GM12864 (cell line): ENCODE measurements at regions not wholly inside any gene's neighbourhood (a gene's known extent, or its start where the extent isn't known, plus 50 kb on each side); places are given as distances from the start of the nearest gene placed in this dataset.
"Not testable (repeated sequence)": the region's sequence is repeated elsewhere in the genome, so short reads cannot be mapped to it uniquely, and the experiment has no call there.

Experiments used
- DNase-seq: peaks from one replicate; pipeline ENCODE4 v3.0.0-alpha.2; 2011; ENCODE audit warnings: low read depth
- H3K4me3 ChIP-seq: 2 replicates; pipeline ENCODE4 v1.5.1; 2011; ENCODE audit warnings: mild to moderate bottlenecking, low read depth, low read length, control low read depth
- TF ChIP-seq, protein P1 (sequence below): IDR thresholded peaks from 2 replicates; pipeline ENCODE4 v1.5.1; 2011; ENCODE audit warnings: low read depth, mild to moderate bottlenecking, moderate library complexity, low read length, control low read depth, inconsistent platforms; ENCODE audit errors: missing control alignments

DNA sequence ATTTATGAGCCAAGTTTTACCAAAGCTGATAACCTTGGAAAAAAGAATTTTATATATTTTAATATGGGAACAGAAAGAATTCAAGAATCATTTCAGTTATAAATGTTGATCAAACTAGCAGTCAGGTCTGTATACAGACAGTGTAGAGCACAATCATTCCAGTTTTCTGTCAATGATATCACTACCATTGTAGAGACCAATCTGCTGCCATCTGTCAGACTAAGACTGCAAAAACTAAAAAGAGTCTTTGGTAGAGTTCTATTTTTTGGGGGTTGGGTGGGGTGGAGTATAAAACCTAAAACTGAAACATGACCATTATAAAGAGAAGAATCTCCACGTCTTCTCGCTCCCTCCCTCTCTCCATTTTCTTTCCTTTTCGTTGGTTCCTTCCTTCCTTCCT, 204.7 kb upstream of the UBE2E3 start:
- H3K4me3 ChIP-seq, result no peak overlapping the region
- no peak for DNase-seq
- TF ChIP-seq, protein P1, sequence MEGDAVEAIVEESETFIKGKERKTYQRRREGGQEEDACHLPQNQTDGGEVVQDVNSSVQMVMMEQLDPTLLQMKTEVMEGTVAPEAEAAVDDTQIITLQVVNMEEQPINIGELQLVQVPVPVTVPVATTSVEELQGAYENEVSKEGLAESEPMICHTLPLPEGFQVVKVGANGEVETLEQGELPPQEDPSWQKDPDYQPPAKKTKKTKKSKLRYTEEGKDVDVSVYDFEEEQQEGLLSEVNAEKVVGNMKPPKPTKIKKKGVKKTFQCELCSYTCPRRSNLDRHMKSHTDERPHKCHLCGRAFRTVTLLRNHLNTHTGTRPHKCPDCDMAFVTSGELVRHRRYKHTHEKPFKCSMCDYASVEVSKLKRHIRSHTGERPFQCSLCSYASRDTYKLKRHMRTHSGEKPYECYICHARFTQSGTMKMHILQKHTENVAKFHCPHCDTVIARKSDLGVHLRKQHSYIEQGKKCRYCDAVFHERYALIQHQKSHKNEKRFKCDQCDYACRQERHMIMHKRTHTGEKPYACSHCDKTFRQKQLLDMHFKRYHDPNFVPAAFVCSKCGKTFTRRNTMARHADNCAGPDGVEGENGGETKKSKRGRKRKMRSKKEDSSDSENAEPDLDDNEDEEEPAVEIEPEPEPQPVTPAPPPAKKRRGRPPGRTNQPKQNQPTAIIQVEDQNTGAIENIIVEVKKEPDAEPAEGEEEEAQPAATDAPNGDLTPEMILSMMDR, result no peak

DNA sequence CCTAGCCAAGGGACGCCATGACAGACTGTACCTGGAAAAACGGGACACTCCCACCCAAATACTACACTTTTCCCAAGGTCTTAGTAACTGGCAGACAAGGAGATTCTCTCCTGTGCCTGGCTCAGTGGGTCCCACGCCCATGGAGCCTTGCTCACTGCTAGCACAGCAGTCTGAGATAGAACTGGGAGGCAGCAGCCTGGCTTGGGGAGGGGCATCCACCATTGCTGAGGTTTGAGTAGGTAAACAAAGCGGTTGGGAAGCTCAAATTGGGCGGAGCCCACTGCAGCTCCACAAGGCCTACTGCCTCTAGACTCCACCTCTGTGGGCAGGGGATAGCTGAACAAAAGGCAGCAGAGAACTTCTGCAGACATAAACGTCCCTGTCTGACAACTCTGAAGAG, 215.1 kb upstream of the UBE2E3 start:
- DNase-seq, H3K4me3 ChIP-seq: not testable (repeated sequence)

DNA sequence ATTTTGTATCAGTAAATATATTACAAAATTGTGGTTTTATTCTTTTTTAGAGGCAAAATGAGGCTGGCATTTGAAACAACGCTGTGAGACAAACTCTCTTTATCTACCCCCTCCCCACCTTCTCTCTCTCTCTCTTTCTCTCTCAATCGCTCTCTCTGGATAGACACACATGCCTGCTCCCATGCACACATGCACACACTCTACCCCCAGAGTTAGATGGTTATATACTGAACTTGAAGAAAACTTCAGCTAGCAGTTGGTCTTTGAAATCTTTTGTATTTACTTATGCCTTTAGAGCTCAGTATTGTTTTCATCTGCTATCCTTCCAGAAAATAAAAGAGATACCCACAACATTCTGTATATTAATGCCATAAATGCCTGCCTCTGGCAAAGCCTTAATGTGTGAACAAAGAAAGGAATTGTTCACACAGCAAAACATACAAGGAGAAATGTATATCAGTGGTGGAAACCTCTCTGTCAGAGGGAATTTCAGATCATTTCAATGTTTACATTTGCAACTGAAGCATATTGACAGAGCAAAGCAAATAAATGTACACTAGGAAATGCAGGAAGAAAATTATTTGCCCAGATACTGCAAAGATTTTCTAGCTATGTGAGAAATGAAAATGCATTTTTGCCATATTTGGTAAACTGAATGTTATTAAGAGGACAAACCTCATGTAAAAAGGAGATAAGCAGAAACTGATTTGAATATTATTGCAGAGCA, 217.0 kb upstream of the UBE2E3 start:
- no peak overlapping the region for H3K4me3 ChIP-seq
- TF ChIP-seq, protein P1, result no peak
- no peak for DNase-seq

DNA sequence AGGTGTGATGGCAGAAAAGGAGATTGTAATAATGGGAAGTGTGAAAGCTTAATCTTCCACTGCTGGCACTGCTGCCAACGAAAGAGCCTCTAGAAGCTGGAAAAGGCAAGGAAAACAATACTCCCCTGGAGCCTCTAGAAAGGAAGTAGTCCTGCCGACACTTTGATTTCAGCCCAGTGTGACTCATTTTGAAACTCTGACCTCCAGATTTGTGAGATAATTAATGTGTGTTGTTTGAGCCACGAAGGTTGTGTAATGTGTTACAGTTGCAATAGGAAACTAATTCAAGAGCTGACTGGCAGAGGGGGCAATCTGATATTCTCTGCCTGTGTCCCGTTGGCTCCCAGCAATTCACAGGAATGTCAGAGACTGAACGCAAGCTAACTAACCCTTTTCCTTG, 219.2 kb upstream of the UBE2E3 start:
- no peak for DNase-seq
- TF ChIP-seq, protein P1, result no peak
- no peak overlapping the region for H3K4me3 ChIP-seq

DNA sequence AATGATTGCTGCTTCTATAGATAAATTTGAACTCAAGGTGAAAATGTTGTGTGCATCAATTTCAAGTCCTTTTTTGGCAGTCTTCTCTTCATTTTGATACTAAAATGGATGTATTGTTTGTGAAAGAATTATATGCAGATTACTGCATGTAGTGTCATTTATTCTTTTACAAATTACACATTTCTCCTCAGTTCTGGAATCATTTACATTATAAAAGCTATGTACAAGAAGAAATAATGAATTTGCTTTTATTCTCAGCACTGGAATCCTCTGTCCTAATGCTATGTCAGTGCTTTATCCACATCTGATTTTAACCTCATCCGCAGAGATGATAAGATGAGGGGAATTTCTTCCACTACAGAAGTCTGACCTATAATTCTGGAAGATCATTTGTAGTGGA, 220.8 kb upstream of the UBE2E3 start:
- no peak for DNase-seq
- H3K4me3 ChIP-seq, result no peak overlapping the region
- TF ChIP-seq, protein P1, result no peak

DNA sequence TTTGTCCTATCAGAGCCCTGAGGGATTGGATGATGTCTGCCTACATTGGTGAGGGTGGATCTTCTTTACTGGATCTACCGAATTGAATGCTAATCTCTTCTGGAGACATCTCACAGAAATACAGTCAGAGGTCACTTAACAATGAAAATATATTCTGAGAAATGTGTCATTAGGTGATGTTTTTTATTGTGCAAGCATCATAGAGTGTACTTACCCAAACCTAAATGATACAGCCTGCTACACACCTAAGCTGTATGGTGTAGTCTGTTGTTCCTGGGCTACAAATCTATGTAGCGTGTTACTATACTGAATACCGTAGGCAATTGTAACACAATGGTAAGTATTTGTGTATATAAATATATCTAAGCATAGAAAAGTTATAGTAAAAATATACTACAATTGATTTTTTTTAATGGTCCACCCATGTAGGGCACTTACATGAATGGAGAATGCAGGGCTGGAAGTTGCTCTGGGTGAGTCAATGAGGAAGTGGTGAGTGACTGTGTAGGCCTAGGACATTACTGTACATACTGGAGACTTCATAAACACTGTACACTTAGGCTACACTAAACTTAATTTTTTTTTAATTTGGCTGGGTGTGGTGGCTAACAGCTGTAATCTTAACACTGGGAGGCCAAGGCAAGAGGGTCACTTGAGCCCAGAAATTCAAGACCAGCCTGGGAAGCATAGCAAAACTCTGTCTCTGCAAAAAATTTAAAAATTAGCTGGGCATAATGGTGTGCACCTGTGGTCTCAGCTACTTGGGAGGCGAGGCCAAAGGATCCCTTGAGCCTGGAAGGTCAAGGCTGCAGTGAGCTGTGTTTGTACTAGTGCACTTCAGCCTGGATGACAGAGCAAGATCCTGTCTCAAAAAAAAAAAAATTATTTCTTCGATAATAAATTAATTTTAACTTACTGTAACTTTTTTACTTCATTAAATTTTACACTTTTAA, 226.3 kb upstream of the UBE2E3 start:
- no peak for DNase-seq
- TF ChIP-seq, protein P1, result no peak
- H3K4me3 ChIP-seq, result no peak overlapping the region

DNA sequence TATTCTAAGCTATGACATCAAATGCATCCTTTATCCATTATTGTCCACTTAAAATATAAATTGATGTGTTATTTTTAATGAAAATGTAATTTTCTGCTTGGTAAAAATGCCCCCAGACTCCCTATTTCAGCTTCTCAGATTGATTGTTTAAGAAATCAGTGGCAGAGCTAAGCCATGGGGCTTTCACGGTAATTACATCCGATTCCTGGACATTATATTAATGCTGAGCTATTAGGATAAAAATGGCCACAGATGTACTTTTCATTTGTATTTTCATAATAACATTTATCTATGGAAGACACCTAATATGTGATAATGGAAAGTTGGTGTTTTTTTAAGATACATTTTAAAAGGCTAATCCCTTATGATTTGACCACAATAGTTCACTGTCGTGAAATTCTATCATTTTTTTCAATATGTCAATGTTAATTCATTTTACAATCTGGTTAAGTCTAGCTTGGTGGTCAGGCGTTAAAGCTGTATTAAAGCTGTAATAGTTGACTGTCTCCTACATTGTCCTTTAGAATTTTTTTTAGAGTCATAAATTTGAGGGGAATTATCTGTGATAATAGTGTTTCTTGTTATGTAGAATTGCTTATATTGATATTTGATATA, 229.0 kb upstream of the UBE2E3 start:
- H3K4me3 ChIP-seq, result no peak overlapping the region
- TF ChIP-seq, protein P1, result no peak
- no peak for DNase-seq
